GM12892 (cell line): ENCODE measurements at regions not wholly inside any gene's neighbourhood (a gene's known extent, or its start where the extent isn't known, plus 50 kb on each side); places are given as distances from the start of the nearest gene placed in this dataset.

Source experiments
- POLR2A ChIP-seq: IDR thresholded peaks from 2 replicates; pipeline ENCODE4 v1.6.1; 2011; ENCODE audit warnings: low read depth, low read length, control low read depth
- POLR2AphosphoS5 ChIP-seq: IDR thresholded peaks from 2 replicates; pipeline ENCODE4 v1.6.1; 2011; ENCODE audit warnings: low read depth, low read length, control low read depth
- TAF1 ChIP-seq: IDR thresholded peaks from 2 replicates; pipeline ENCODE4 v1.6.1; 2011; ENCODE audit warnings: low read depth, mild to moderate bottlenecking, control low read depth, low read length, borderline replicate concordance

- TF ChIP-seq POLR2A (no peak), POLR2AphosphoS5 (no peak), TAF1 (no peak)
Observed at GRCh38 chr10:57202356-57202755, 841.3 kb upstream of the ZWINT start.
